ENCODE measurements at regions not wholly inside any gene's neighbourhood (a gene's known extent, or its start where the extent isn't known, plus 50 kb on each side); places are given as distances from the start of the nearest gene placed in this dataset.

DNA sequence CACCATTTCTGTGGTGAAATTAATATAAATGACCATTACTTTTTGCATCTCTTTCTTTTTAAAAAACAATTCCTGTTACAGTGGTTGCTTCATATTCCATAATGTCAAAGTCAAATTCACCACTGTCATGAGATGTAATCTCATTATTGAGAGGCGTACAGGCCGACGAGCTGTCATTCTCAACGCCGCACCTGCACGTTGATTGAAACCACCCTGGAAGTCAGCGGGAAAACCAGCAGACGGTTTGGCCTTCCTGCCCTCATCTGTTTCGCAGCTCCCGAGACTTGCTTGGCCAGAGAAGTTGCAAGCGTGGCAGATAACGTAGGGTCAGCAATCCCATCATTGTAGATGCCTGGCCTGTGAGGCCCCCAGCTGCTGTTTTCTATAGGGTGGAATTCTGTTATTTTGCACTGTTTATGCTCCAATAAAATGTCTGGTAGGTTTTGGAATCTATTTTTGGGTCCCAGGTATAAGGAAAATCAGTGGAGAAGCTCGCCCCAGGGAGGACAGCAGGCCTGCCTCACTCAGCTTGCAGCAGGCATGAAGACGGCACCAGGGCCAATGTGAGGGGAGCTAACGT lies 153.4 kb downstream of the SOX1 start:
- TF ChIP-seq, protein P1, sequence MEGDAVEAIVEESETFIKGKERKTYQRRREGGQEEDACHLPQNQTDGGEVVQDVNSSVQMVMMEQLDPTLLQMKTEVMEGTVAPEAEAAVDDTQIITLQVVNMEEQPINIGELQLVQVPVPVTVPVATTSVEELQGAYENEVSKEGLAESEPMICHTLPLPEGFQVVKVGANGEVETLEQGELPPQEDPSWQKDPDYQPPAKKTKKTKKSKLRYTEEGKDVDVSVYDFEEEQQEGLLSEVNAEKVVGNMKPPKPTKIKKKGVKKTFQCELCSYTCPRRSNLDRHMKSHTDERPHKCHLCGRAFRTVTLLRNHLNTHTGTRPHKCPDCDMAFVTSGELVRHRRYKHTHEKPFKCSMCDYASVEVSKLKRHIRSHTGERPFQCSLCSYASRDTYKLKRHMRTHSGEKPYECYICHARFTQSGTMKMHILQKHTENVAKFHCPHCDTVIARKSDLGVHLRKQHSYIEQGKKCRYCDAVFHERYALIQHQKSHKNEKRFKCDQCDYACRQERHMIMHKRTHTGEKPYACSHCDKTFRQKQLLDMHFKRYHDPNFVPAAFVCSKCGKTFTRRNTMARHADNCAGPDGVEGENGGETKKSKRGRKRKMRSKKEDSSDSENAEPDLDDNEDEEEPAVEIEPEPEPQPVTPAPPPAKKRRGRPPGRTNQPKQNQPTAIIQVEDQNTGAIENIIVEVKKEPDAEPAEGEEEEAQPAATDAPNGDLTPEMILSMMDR (conservative IDR thresholded peaks at IDR 0.05): no peak
- no peak for TF ChIP-seq EZH2 (IDR thresholded peaks at IDR 0.05; ENCODE audit: low read depth)

All from PC-9 (cell line).